Stomach (tissue), 4 donors: ENCODE measurements at regions not wholly inside any gene's neighbourhood (a gene's known extent, or its start where the extent isn't known, plus 50 kb on each side); places are given as distances from the start of the nearest gene placed in this dataset.

Experiments used
- CTCF ChIP-seq, 7 experiments: fragments of 450-650 bp in 4 of 7; fragments of 200-600 bp in 3 of 7; sonication (generic) in 3 of 7; IDR thresholded peaks; one replicate each; pipeline ENCODE4 v1.5.1; 2016 to 2019; ENCODE audit warnings: antibody characterized with exemption in 7 of 7, control low read depth in 2 of 7, mild to moderate bottlenecking in 1 of 7
- POLR2A ChIP-seq, 4 donors: fragments of 450-650 bp; IDR thresholded peaks; one replicate each; pipeline ENCODE4 v1.6.1; 2016; ENCODE audit warnings: antibody characterized with exemption in 4 of 4, control low read depth in 2 of 4, mild to moderate bottlenecking in 1 of 4, moderate library complexity in 1 of 4

- TF ChIP-seq CTCF (IDR thresholded peaks at IDR 0.05) (no peak), POLR2A (IDR thresholded peaks at IDR 0.05) (no peak)
These were observed 108.0 kb upstream of the TBL1X start for GRCh38 chrX:9356846-9357245.
